ENCODE measurements at regions not wholly inside any gene's neighbourhood (a gene's known extent, or its start where the extent isn't known, plus 50 kb on each side); places are given as distances from the start of the nearest gene placed in this dataset.

DNA sequence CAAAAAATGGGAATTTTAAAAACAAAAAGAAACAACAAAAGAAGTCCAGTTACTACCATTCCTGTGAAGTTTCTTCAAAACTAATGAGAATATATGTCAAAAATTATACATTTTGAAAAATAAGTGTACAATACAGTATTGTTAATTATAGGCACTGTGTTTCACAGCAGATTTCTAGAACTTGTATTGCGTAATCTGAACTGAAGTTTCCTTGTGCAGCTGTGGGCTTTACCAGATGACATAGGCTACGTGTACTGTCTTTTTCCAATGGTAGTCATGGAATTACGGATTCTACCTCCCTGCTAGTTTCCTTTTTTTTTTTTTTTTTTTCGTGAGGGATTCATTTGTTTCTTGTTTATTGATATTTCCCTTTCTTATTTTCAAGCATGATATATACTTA lies 113.8 kb upstream of the GABRA2 start:
- DNase-seq (ENCODE audit: low read depth) = no peak
- Histone ChIP-seq H3K36me3 (ENCODE audit: control insufficient read depth, insufficient read depth, low read length) (no peaks in the 10 kb centered on the region), H3K27me3 (ENCODE audit: control insufficient read depth, insufficient read depth, low read length) (no peaks in the 10 kb centered on the region), H3K4me3 (ENCODE audit: low read depth, low read length) (no peak overlapping the region)
- TF ChIP-seq, protein P1, sequence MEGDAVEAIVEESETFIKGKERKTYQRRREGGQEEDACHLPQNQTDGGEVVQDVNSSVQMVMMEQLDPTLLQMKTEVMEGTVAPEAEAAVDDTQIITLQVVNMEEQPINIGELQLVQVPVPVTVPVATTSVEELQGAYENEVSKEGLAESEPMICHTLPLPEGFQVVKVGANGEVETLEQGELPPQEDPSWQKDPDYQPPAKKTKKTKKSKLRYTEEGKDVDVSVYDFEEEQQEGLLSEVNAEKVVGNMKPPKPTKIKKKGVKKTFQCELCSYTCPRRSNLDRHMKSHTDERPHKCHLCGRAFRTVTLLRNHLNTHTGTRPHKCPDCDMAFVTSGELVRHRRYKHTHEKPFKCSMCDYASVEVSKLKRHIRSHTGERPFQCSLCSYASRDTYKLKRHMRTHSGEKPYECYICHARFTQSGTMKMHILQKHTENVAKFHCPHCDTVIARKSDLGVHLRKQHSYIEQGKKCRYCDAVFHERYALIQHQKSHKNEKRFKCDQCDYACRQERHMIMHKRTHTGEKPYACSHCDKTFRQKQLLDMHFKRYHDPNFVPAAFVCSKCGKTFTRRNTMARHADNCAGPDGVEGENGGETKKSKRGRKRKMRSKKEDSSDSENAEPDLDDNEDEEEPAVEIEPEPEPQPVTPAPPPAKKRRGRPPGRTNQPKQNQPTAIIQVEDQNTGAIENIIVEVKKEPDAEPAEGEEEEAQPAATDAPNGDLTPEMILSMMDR (IDR thresholded peaks at IDR 0.05; ENCODE audit: insufficient read depth, low read length, poor library complexity, severe bottlenecking) = no peak

DNA sequence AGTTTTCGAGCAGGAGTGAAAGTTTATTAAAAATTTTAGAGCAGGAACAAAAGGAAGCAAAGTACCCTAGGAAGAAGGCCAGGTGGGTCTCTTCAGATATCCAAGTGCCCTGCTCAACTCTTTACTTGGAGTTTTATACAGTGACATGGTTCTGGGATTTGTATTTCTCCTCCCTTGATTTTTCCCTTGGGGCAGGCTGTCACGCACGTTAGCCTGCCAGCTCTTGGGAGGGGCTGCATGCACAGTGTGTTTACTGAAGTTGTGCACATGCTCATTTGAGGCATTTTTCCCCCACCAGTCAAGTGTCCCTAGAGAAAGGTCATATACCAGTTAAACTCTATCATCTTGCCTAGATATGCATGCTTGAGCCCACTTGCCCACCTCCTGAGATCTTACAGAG lies 102.5 kb upstream of the GABRA2 start:
- Histone ChIP-seq H3K27me3 (ENCODE audit: control insufficient read depth, insufficient read depth, low read length) (no peaks in the 10 kb centered on the region), H3K36me3 (ENCODE audit: control insufficient read depth, insufficient read depth, low read length) (no peaks in the 10 kb centered on the region), H3K4me3 (ENCODE audit: low read depth, low read length) (no peak overlapping the region)
- TF ChIP-seq, protein P1 (IDR thresholded peaks at IDR 0.05; ENCODE audit: insufficient read depth, low read length, poor library complexity, severe bottlenecking) = no peak
- DNase-seq (ENCODE audit: low read depth) = no peak

- DNase-seq (ENCODE audit: low read depth) = no peak
- TF ChIP-seq, protein P1 (IDR thresholded peaks at IDR 0.05; ENCODE audit: insufficient read depth, low read length, poor library complexity, severe bottlenecking) = no peak
- Histone ChIP-seq H3K36me3 (ENCODE audit: control insufficient read depth, insufficient read depth, low read length) (no peaks in the 10 kb centered on the region), H3K27me3 (ENCODE audit: control insufficient read depth, insufficient read depth, low read length) (no peaks in the 10 kb centered on the region), H3K4me3 (ENCODE audit: low read depth, low read length) (no peak overlapping the region)
Observed at GRCh38 chr4:46491455-46491854, 101.5 kb upstream of the GABRA2 start.

- Histone ChIP-seq H3K36me3 (ENCODE audit: control insufficient read depth, insufficient read depth, low read length) (no peaks in the 10 kb centered on the region), H3K27me3 (ENCODE audit: control insufficient read depth, insufficient read depth, low read length) (no peaks in the 10 kb centered on the region), H3K4me3 (ENCODE audit: low read depth, low read length) (no peak overlapping the region)
- TF ChIP-seq, protein P1 (IDR thresholded peaks at IDR 0.05; ENCODE audit: insufficient read depth, low read length, poor library complexity, severe bottlenecking) = no peak
- no peak for DNase-seq (ENCODE audit: low read depth)
Observed at GRCh38 chr4:46484881-46485280, 95.0 kb upstream of the GABRA2 start.

DNA sequence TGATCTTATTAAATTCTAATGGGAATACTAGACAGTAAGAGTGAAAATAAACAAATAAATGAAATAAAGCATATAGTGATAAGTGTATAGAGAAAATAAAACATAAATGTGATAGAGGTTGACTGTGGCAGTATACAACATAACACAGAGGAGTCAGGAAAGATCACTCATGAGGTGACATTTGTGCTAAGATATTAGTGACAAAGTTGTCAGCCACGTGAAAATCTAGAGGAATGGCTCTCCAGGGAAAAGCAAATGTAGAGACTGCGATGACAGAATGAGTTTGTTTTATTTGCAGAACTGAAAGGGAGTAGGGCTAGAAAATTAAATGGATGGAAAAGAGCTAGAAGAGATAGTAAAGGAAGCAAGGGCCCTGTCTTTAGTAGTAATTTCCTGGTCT lies 72.8 kb upstream of the GABRA2 start:
- no peak overlapping the region for H3K4me3 ChIP-seq (ENCODE audit: low read depth, low read length)
- TF ChIP-seq, protein P1 (IDR thresholded peaks at IDR 0.05; ENCODE audit: insufficient read depth, low read length, poor library complexity, severe bottlenecking) = no peak
- DNase-seq (ENCODE audit: low read depth) = no peak
- no peaks in the 10 kb centered on the region for H3K36me3 ChIP-seq (ENCODE audit: control insufficient read depth, insufficient read depth, low read length)
- H3K27me3 ChIP-seq (ENCODE audit: control insufficient read depth, insufficient read depth, low read length) = no peaks in the 10 kb centered on the region

DNA sequence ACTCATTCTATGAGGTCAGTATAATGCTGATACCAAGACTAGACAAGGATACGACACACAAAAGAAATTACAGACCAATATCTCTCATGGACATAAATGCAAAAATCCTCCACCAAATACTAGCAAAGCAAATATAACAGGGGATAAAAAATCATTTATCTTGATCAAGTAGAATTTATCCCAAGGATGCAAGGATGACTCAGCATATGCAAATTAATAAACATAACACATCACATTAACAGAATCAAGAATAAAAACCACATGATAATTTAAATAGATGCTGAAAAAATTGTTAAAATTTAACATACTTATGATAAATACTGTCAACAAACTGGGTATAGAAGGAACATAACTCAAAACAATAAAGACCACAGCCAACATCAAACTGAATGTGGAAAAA lies 69.4 kb upstream of the GABRA2 start:
- H3K4me3 ChIP-seq (ENCODE audit: low read depth, low read length) = no peak overlapping the region

More for the DNA sequence above, 69.4 kb upstream of the GABRA2 start:
- Histone ChIP-seq H3K27me3 (ENCODE audit: control insufficient read depth, insufficient read depth, low read length) (no peaks in the 10 kb centered on the region), H3K36me3 (ENCODE audit: control insufficient read depth, insufficient read depth, low read length) (no peaks in the 10 kb centered on the region)
- DNase-seq (ENCODE audit: low read depth) = no peak
- TF ChIP-seq, protein P1 (IDR thresholded peaks at IDR 0.05; ENCODE audit: insufficient read depth, low read length, poor library complexity, severe bottlenecking) = no peak
